Liver (tissue), 3 donors: ENCODE measurements at regions not wholly inside any gene's neighbourhood (a gene's known extent, or its start where the extent isn't known, plus 50 kb on each side); places are given as distances from the start of the nearest gene placed in this dataset.

Experiments used
- CTCF ChIP-seq: fragments of 150-350 bp; IDR thresholded peaks from 2 replicates; pipeline ENCODE4 v1.5.1; 2017; ENCODE audit warnings: improper control_type of control experiment, low read depth, low read length; ENCODE audit not compliant: missing input control
- FOXA1 ChIP-seq: IDR thresholded peaks from 2 replicates; pipeline ENCODE4 v1.6.1; 2016; ENCODE audit warnings: antibody characterized with exemption
- FOXA2 ChIP-seq: IDR thresholded peaks from 2 replicates; pipeline ENCODE4 v1.6.1; 2016; ENCODE audit warnings: antibody characterized with exemption
- HNF4A ChIP-seq, 2 donors: conservative IDR thresholded peaks; 2 replicates each; pipeline ENCODE4 v1.6.1; 2016; ENCODE audit warnings: antibody characterized with exemption in 2 of 2, mild to moderate bottlenecking in 2 of 2
- HNF4G ChIP-seq: IDR thresholded peaks from 2 replicates; pipeline ENCODE4 v1.6.1; 2016; ENCODE audit warnings: antibody characterized with exemption
- NR2F2 ChIP-seq: IDR thresholded peaks from 2 replicates; pipeline ENCODE4 v1.6.1; 2016; ENCODE audit warnings: antibody characterized with exemption
- RAD21 ChIP-seq, 2 donors: IDR thresholded peaks; 2 replicates each; pipeline ENCODE4 v1.6.1; 2016; ENCODE audit warnings: antibody characterized with exemption in 2 of 2, mild to moderate bottlenecking in 2 of 2
- REST ChIP-seq: IDR thresholded peaks from 2 replicates; pipeline ENCODE4 v1.6.1; 2016; ENCODE audit warnings: antibody characterized with exemption, mild to moderate bottlenecking
- SP1 ChIP-seq: IDR thresholded peaks from 2 replicates; pipeline ENCODE4 v1.6.1; 2018; ENCODE audit warnings: antibody characterized with exemption, mild to moderate bottlenecking
- YY1 ChIP-seq: IDR thresholded peaks from 2 replicates; pipeline ENCODE4 v1.6.1; 2016; ENCODE audit warnings: antibody characterized with exemption, mild to moderate bottlenecking
- ZBTB33 ChIP-seq: IDR thresholded peaks from 2 replicates; pipeline ENCODE4 v1.6.1; 2016; ENCODE audit warnings: antibody characterized with exemption
- donor health status: healthy.
- donor health status: healthy.

- TF ChIP-seq CTCF: no peak
- no peak for TF ChIP-seq HNF4A (conservative IDR thresholded peaks at IDR 0.05)
- no peak for TF ChIP-seq FOXA2
- no peak for TF ChIP-seq RAD21 (IDR thresholded peaks at IDR 0.05)
- no peak for TF ChIP-seq ZBTB33
- no peak for TF ChIP-seq HNF4G
- no peak for TF ChIP-seq YY1
- TF ChIP-seq NR2F2: no peak
- TF ChIP-seq SP1: no peak
- no peak for TF ChIP-seq FOXA1
- no peak for TF ChIP-seq REST
Measured at GRCh38 chr1:199612976-199613774, 414.3 kb upstream of the NR5A2 start.
